Activated T-helper 9 cell treated with anti-CD3 and anti-CD28 coated beads, Interleukin-2, amount 50 U/mL, for 16 hours (primary cell): ENCODE measurements at regions not wholly inside any gene's neighbourhood (a gene's known extent, or its start where the extent isn't known, plus 50 kb on each side); places are given as distances from the start of the nearest gene placed in this dataset.
"Not testable (repeated sequence)": the region's sequence is repeated elsewhere in the genome, so short reads cannot be mapped to it uniquely, and the experiment has no call there.

Experiments
- DNase-seq: peaks from one replicate; pipeline ENCODE4 v3.0.0-alpha.2; 2020; ENCODE audit warnings: low read depth

- DNase-seq, result no peak
Observed at GRCh38 chr1:213324859-213325258, 273.8 kb downstream of the RPS6KC1 start.

- DNase-seq, result no peak
Observed at GRCh38 chr1:213325482-213325881, 274.4 kb downstream of the RPS6KC1 start.

GRCh38 chr1:213326281-213327016 lies 275.4 kb downstream of the RPS6KC1 start:
- DNase-seq, result no peak

- DNase-seq, result no peak
Observed at GRCh38 chr1:213327017-213327667, 276.1 kb downstream of the RPS6KC1 start.

GRCh38 chr1:213329406-213330008 lies 278.5 kb downstream of the RPS6KC1 start:
- no peak for DNase-seq

GRCh38 chr1:213330281-213330680 lies 279.2 kb downstream of the RPS6KC1 start:
- no peak for DNase-seq

- no peak for DNase-seq
Observed at GRCh38 chr1:213331631-213332175, 280.7 kb downstream of the RPS6KC1 start.

- DNase-seq, result no peak
Observed at GRCh38 chr1:213332491-213332890, 281.4 kb downstream of the RPS6KC1 start.

GRCh38 chr1:213333121-213333520 lies 282.1 kb downstream of the RPS6KC1 start:
- no peak for DNase-seq

- DNase-seq, result no peak
Observed at GRCh38 chr1:213335084-213335483, 284.0 kb downstream of the RPS6KC1 start.

- no peak for DNase-seq
Observed at GRCh38 chr1:213337025-213337678, 286.1 kb downstream of the RPS6KC1 start.

- no peak for DNase-seq
Observed at GRCh38 chr1:213340593-213340992, 289.6 kb downstream of the RPS6KC1 start.

- no peak for DNase-seq
Observed at GRCh38 chr1:213345621-213346020, 294.6 kb downstream of the RPS6KC1 start.

GRCh38 chr1:213357403-213357802 lies 306.4 kb downstream of the RPS6KC1 start:
- DNase-seq, result no peak

- DNase-seq, result not testable (repeated sequence)
Observed at GRCh38 chr1:213358368-213358767, 307.3 kb downstream of the RPS6KC1 start.

- no peak for DNase-seq
Observed at GRCh38 chr1:213362598-213362997, 311.6 kb downstream of the RPS6KC1 start.

GRCh38 chr1:213366141-213366831 lies 315.2 kb downstream of the RPS6KC1 start:
- no peak for DNase-seq

GRCh38 chr1:213369465-213369864 lies 318.4 kb downstream of the RPS6KC1 start:
- DNase-seq, result no peak

GRCh38 chr1:213370523-213370922 lies 319.5 kb downstream of the RPS6KC1 start:
- DNase-seq, result no peak

- no peak for DNase-seq
Observed at GRCh38 chr1:213371525-213371846, 320.4 kb downstream of the RPS6KC1 start.

GRCh38 chr1:213371847-213372619 lies 321.0 kb downstream of the RPS6KC1 start:
- DNase-seq, result no peak
